K562 (cell line): ENCODE measurements at regions not wholly inside any gene's neighbourhood (a gene's known extent, or its start where the extent isn't known, plus 50 kb on each side); places are given as distances from the start of the nearest gene placed in this dataset.

Experiments used
- ATAC-seq: fragments of 200-7000 bp; cut with Tn5 transposase; 3 replicates; pipeline ENCODE4 v1.9.1; 2020; ENCODE audit warnings: moderate library complexity
- BruUV-seq: library from RNA; stranded (reverse); fragments of 400-500 nt; replicated peaks from 2 replicates; lab custom pipeline; 2021; lab: Mats Ljungman, UMichigan
- CTCF ChIA-PET: fragments of 300-600 bp; formaldehyde crosslinking; extraction: SDS; loops from one replicate; lab custom pipeline; 2021; ENCODE audit warnings: low intra/inter-chr PET ratio; lab: Yijun Ruan, JAX
- POLR2A ChIA-PET: fragments of 300-600, 350-650 bp; sonication (Branson Sonifier 250); formaldehyde crosslinking; extraction: SDS; loops from one replicate; lab custom pipeline; 2021; ENCODE audit warnings: antibody characterized with exemption, inconsistent platforms; lab: Yijun Ruan, JAX
- DNase-seq, 4 experiments: peaks; one replicate each; pipeline versions ENCODE4 v3.0.0 to v3.0.0-alpha.2; 2011 to 2018; ENCODE audit warnings: low spot score in 3 of 4, mixed read lengths in 3 of 4; ENCODE audit errors: extremely low read depth in 1 of 4
- FAIRE-seq: peaks from 2 replicates; lab custom pipeline; 2011; peaks lifted over from hg19 to GRCh38; lab: Jason Lieb, UNC
- H2AFZ ChIP-seq: 2 replicates; pipeline ENCODE4 v1.6.0; 2011; ENCODE audit warnings: low read depth, low read length, control low read depth, inconsistent platforms
- H3K27ac ChIP-seq: fragments of 200-600 bp; 3 replicates; pipeline ENCODE4 v1.8.0; 2011; ENCODE audit warnings: low read depth, mild to moderate bottlenecking, control low read depth, inconsistent platforms, low read length, moderate library complexity, mixed read lengths; ENCODE audit errors: extremely low read depth
- H3K27me3 ChIP-seq, 2 experiments: fragments of 300-600 bp in 1 of 2; 2 replicates in 1 of 2; 3 replicates in 1 of 2; pipeline versions ENCODE4 v1.6.0 to v1.8.0; 2011; ENCODE audit warnings: inconsistent platforms in 2 of 2, low read length in 2 of 2, mild to moderate bottlenecking in 1 of 2, mixed read lengths in 1 of 2, moderate library complexity in 1 of 2; ENCODE audit not compliant: control insufficient read depth in 2 of 2, insufficient read depth in 2 of 2
- H3K36me3 ChIP-seq: fragments of 300-600 bp; 3 replicates; pipeline ENCODE4 v1.8.0; 2011; ENCODE audit warnings: mild to moderate bottlenecking, low read length, inconsistent platforms; ENCODE audit not compliant: control insufficient read depth, insufficient read depth
- H3K4me1 ChIP-seq, 2 experiments: fragments of 200-600 bp in 1 of 2; replicated peaks in 1 of 2; 2 replicates in 1 of 2; 3 replicates in 1 of 2; pipeline versions ENCODE4 v1.5.1 to v1.8.0; 2011; ENCODE audit warnings: inconsistent platforms in 2 of 2, low read length in 2 of 2, mild to moderate bottlenecking in 1 of 2, mixed read lengths in 1 of 2, moderate library complexity in 1 of 2; ENCODE audit not compliant: control insufficient read depth in 2 of 2, insufficient read depth in 2 of 2
- H3K4me2 ChIP-seq: 2 replicates; pipeline ENCODE4 v1.6.1; 2011; ENCODE audit warnings: low read length, control low read depth, inconsistent platforms, mixed read lengths; ENCODE audit not compliant: insufficient read depth
- H3K4me3 ChIP-seq: fragments of 200-600 bp; sonication (generic), shearing (Covaris generic); 2 replicates; pipeline ENCODE4 v1.5.1; 2016; ENCODE audit warnings: control low read depth, inconsistent platforms
- H3K79me2 ChIP-seq: fragments of 200-600 bp; 3 replicates; pipeline ENCODE4 v1.8.0; 2011; ENCODE audit warnings: low read length, inconsistent platforms; ENCODE audit not compliant: control insufficient read depth, insufficient read depth
- H3K9ac ChIP-seq, 2 experiments: 2 replicates each; pipeline versions ENCODE4 v1.6.0 to v1.6.1; 2011; ENCODE audit warnings: low read depth in 2 of 2, low read length in 2 of 2, control low read depth in 1 of 2, inconsistent platforms in 1 of 2, mild to moderate bottlenecking in 1 of 2, mixed read lengths in 1 of 2; ENCODE audit not compliant: insufficient read depth in 1 of 2
- H3K9me1 ChIP-seq: one replicate; pipeline ENCODE4 v1.6.0; 2011; ENCODE audit warnings: inconsistent platforms, mild to moderate bottlenecking, low read length, moderate library complexity; ENCODE audit not compliant: control insufficient read depth, insufficient read depth
- H3K9me3 ChIP-seq: replicated peaks from 2 replicates; pipeline ENCODE4 v1.5.1; 2011; ENCODE audit warnings: low read depth, low read length, inconsistent platforms; ENCODE audit not compliant: control insufficient read depth, insufficient read depth
- H4K20me1 ChIP-seq: replicated peaks from 2 replicates; pipeline ENCODE4 v1.6.1; 2011; ENCODE audit warnings: low read length, inconsistent platforms, mixed read lengths; ENCODE audit not compliant: control insufficient read depth, insufficient read depth
- AFF4 ChIP-seq: sonication (generic); formaldehyde crosslinking; IDR thresholded peaks from 2 replicates; pipeline ENCODE4 v1.8.0; 2023; ENCODE audit warnings: mild to moderate bottlenecking, missing genetic modification reagents
- ATF4 ChIP-seq: fragments of 450-650 bp; formaldehyde crosslinking; IDR thresholded peaks from 2 replicates; pipeline ENCODE4 v1.4.0; 2022; ENCODE audit warnings: mild to moderate bottlenecking, moderate library complexity
- CHAMP1 ChIP-seq: fragments of 450-650 bp; IDR thresholded peaks from 2 replicates; pipeline ENCODE4 v1.6.1; 2016; ENCODE audit warnings: mild to moderate bottlenecking
- ELK1 ChIP-seq: sonication (generic); formaldehyde crosslinking; IDR thresholded peaks from 2 replicates; pipeline ENCODE4 v1.8.1; 2022; ENCODE audit warnings: missing genetic modification reagents
- FOXK2 ChIP-seq, 2 experiments: fragments of 450-650 bp; IDR thresholded peaks in 1 of 2; conservative IDR thresholded peaks in 1 of 2; 2 replicates each; pipeline ENCODE4 v1.6.1; 2016; ENCODE audit warnings: low read depth in 2 of 2, mild to moderate bottlenecking in 1 of 2
- GATAD2B ChIP-seq: fragments of 450-650 bp; IDR thresholded peaks from 2 replicates; pipeline ENCODE4 v1.6.1; 2017; ENCODE audit warnings: mild to moderate bottlenecking, borderline replicate concordance
- NFXL1 ChIP-seq: fragments of 450-650 bp; formaldehyde crosslinking; IDR thresholded peaks from 2 replicates; pipeline ENCODE4 v1.4.0; 2021; ENCODE audit warnings: mild to moderate bottlenecking
- NR0B1 ChIP-seq: fragments of 450-650 bp; IDR thresholded peaks from one replicate; pipeline ENCODE4 v1.6.1; 2018; ENCODE audit warnings: mild to moderate bottlenecking, moderate library complexity; ENCODE audit not compliant: partially characterized antibody
- ZBTB1 ChIP-seq: sonication (generic); formaldehyde crosslinking; IDR thresholded peaks from 2 replicates; pipeline ENCODE4 v1.8.1; 2023; ENCODE audit warnings: missing genetic modification reagents, low read depth, mild to moderate bottlenecking, borderline replicate concordance
- ZFP36 ChIP-seq: fragments of 150-350 bp; IDR thresholded peaks from 2 replicates; pipeline ENCODE4 v1.6.1; 2018; ENCODE audit warnings: low read length, low read depth; ENCODE audit not compliant: partially characterized antibody
- ZNF740 ChIP-seq, 3 experiments: fragments of 200-800 bp in 1 of 3; sonication (Bioruptor generic) in 1 of 3; sonication (generic) in 1 of 3; formaldehyde crosslinking in 1 of 3; IDR thresholded peaks; 2 replicates each; pipeline versions ENCODE4 v1.6.1 to v1.8.0; 2016 to 2022; ENCODE audit warnings: mild to moderate bottlenecking in 2 of 3, missing compliant biosample characterization in 2 of 3, missing genetic modification characterization in 2 of 3, missing genetic modification reagents in 1 of 3
- in situ Hi-C: fragments of 300-500 bp; cut with MboI; formaldehyde crosslinking; loops from 4 replicates; pipeline ENCODE4 v1.15.0; 2018; ENCODE audit warnings: inconsistent platforms, mixed read lengths
- intact Hi-C: fragments of 100-400 bp; cut with micrococcal nuclease; formaldehyde crosslinking; loops from 2 replicates; pipeline ENCODE4 v1.14.2; 2022

- Histone ChIP-seq H3K4me1 (no peaks in the 10 kb centered on the region), H3K27ac (no peak overlapping the region), H3K9ac (no peak overlapping the region), H3K9me1 (no peaks in the 10 kb centered on the region), H3K79me2 (no peaks in the 10 kb centered on the region), H3K4me3 (no peak overlapping the region), H3K27me3 (peaks cover 0 to 4% of the 10 kb centered on the region in 2 experiments; a peak in 1 of 5 replicates), H3K36me3 (no peaks in the 10 kb centered on the region), H3K9me3 (no peaks in the 10 kb centered on the region), H2AFZ (no peak overlapping the region), H4K20me1 (no peaks in the 10 kb centered on the region), H3K4me2 (no peak overlapping the region)
- POLR2A ChIA-PET, result no interaction called here
- DNase-seq (no peak), FAIRE-seq (no peak), ATAC-seq (no peak)
- no TSS peak for BruUV-seq
- CTCF ChIA-PET, result no interaction called here
- in situ Hi-C loops, result no loop called here
- intact Hi-C loops, result no loop called here
- no peak for TF ChIP-seq ATF4 (CRISPR knock-in tag)
- no peak for TF ChIP-seq ZFP36
- TF ChIP-seq ZBTB1, result no peak
- TF ChIP-seq GATAD2B, result no peak
- TF ChIP-seq NFXL1 (CRISPR knock-in tag), result no peak
- TF ChIP-seq AFF4, result no peak
- TF ChIP-seq ZNF740 (CRISPR knock-in tag; IDR thresholded peaks at IDR 0.05), result no peak
- TF ChIP-seq ZNF740 (tag; IDR thresholded peaks at IDR 0.05), result no peak
- TF ChIP-seq FOXK2 (conservative IDR thresholded peaks at IDR 0.05 in 1 of 2, IDR thresholded peaks at IDR 0.05 in 1 of 2; ENCODE audit: low read depth in 2 of 2), result no peak
- no peak for TF ChIP-seq ELK1 (CRISPR knock-in tag)
- TF ChIP-seq NR0B1, result no peak
- TF ChIP-seq CHAMP1, result no peak
These were observed 200.8 kb upstream of the CFAP20DC start for GRCh38 chr3:59250600-59250999.
